Esophagus squamous epithelium (tissue), 5 donors: ENCODE measurements at regions not wholly inside any gene's neighbourhood (a gene's known extent, or its start where the extent isn't known, plus 50 kb on each side); places are given as distances from the start of the nearest gene placed in this dataset.

Source experiments
- DNase-seq: peaks from one replicate; lab custom pipeline; 2025; lab: John Stamatoyannopoulos, UW
- H3K27ac ChIP-seq, 4 donors: fragments of 200-600 bp; sonication (generic); one replicate each; pipeline ENCODE4 v1.5.1; 2016 to 2019; ENCODE audit warnings: mild to moderate bottlenecking in 1 of 4
- H3K27me3 ChIP-seq, 4 donors: fragments of 200-600 bp; sonication (generic); 1 replicate in 3 of 4; 2 replicates in 1 of 4; pipeline versions ENCODE4 v1.5.1 to v1.6.0; 2017 to 2021; ENCODE audit warnings: antibody characterized with exemption in 1 of 4
- H3K36me3 ChIP-seq, 3 donors: fragments of 200-600 bp; sonication (generic); one replicate each; pipeline ENCODE4 v1.5.1; 2016 to 2019
- H3K4me1 ChIP-seq, 3 donors: fragments of 200-600 bp; sonication (generic); one replicate each; pipeline ENCODE4 v1.5.1; 2017 to 2019
- H3K4me3 ChIP-seq, 4 donors: fragments of 200-600 bp; sonication (generic); 1 replicate in 3 of 4; 2 replicates in 1 of 4; pipeline ENCODE4 v1.5.1; 2016 to 2019; ENCODE audit warnings: mild to moderate bottlenecking in 2 of 4, moderate library complexity in 1 of 4
- H3K9me3 ChIP-seq, 3 donors: fragments of 200-600 bp; sonication (generic); one replicate each; pipeline ENCODE4 v1.5.1; 2016 to 2019
- CTCF ChIP-seq, 6 experiments: fragments of 450-650 bp in 4 of 6; fragments of 200-600 bp in 2 of 6; sonication (generic) in 2 of 6; IDR thresholded peaks; one replicate each; pipeline ENCODE4 v1.5.1; 2016 to 2019; ENCODE audit warnings: antibody characterized with exemption in 6 of 6, mild to moderate bottlenecking in 4 of 6, moderate library complexity in 4 of 6
- POLR2A ChIP-seq, 4 donors: fragments of 450-650 bp; IDR thresholded peaks; one replicate each; pipeline ENCODE4 v1.6.1; 2017; ENCODE audit warnings: antibody characterized with exemption in 4 of 4, mild to moderate bottlenecking in 4 of 4, moderate library complexity in 3 of 4
- WGBS, 2 donors: methylation state at CpG; one replicate each; pipeline ENCODE4 v1.1.5; 2018; 5-methylcytosine and 5-hydroxymethylcytosine counted together
- intact Hi-C: fragments of 100-400 bp; cut with DNase I; formaldehyde crosslinking; loops from one replicate; pipeline ENCODE4 v1.15.0; 2022
- donor health status: DM: yes; HTN: yes; CAD: no.

DNA sequence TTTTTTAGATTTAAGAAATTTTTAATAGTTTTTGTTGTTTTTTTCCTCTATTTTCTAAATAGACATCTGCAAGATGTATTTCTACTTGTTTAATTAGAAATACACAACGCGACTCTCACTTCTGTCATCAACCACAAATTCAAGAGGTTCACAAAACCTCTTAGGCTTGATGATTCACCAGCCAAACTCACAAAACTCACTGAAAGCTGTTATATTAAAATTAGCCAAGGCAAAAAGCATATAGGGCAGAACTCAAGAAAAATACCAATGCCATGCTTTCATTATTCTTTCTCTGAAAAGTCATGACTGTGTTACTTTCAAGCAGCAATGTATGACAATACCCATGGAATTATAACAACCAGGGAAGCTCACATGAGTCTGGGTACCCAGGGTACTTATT is 487.0 kb upstream of the RGS18 start:
- DNase-seq: no peak
- Histone ChIP-seq H3K9me3 (no peaks in the 10 kb centered on the region), H3K4me1 (no peaks in the 10 kb centered on the region), H3K4me3 (no peak overlapping the region), H3K27ac (no peak overlapping the region), H3K36me3 (no peaks in the 10 kb centered on the region), H3K27me3 (no peaks in the 10 kb centered on the region)
- intact Hi-C loops: no loop called here
- no peak for TF ChIP-seq CTCF (IDR thresholded peaks at IDR 0.05)
- no peak for TF ChIP-seq POLR2A (IDR thresholded peaks at IDR 0.05)
- 82 to 97% methylated on average over 2 of the region's 2 CpGs for WGBS, 2 donors

DNA sequence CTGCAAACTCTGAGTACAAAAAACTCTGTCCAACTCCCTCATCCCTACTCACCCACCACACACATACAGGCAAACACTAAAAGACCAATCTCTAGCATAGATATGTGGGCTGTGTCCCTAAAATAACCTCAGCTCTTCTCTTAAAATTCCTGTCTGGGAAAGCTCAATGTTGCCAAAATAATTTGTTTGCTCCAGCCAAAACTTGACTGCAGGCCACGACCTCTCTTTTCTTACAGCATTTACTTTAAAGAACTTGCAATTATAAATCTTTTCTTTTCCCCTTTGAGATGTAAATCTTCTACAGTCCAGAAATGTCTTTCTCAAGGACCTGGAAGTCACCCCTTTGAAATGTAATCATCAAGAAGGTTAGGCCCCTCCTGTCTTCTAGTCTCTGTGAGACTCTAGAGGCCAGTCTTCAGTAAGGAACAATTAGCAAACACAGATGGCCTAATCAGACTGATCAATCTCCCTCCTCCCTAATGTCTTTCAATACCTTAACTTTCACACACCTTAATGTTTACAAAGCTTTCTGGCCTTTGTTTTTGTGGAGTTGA is 483.6 kb upstream of the RGS18 start:
- Histone ChIP-seq H3K27me3 (no peaks in the 10 kb centered on the region), H3K27ac (no peak overlapping the region), H3K4me3 (no peak overlapping the region), H3K36me3 (no peaks in the 10 kb centered on the region), H3K9me3 (no peaks in the 10 kb centered on the region), H3K4me1 (no peaks in the 10 kb centered on the region)
- intact Hi-C loops: no loop called here
- TF ChIP-seq CTCF (IDR thresholded peaks at IDR 0.05) (no peak), POLR2A (IDR thresholded peaks at IDR 0.05) (no peak)
- DNase-seq: no peak
- 14 to 15% methylated on average over 1 of the region's 1 CpG for WGBS, 2 donors

DNA sequence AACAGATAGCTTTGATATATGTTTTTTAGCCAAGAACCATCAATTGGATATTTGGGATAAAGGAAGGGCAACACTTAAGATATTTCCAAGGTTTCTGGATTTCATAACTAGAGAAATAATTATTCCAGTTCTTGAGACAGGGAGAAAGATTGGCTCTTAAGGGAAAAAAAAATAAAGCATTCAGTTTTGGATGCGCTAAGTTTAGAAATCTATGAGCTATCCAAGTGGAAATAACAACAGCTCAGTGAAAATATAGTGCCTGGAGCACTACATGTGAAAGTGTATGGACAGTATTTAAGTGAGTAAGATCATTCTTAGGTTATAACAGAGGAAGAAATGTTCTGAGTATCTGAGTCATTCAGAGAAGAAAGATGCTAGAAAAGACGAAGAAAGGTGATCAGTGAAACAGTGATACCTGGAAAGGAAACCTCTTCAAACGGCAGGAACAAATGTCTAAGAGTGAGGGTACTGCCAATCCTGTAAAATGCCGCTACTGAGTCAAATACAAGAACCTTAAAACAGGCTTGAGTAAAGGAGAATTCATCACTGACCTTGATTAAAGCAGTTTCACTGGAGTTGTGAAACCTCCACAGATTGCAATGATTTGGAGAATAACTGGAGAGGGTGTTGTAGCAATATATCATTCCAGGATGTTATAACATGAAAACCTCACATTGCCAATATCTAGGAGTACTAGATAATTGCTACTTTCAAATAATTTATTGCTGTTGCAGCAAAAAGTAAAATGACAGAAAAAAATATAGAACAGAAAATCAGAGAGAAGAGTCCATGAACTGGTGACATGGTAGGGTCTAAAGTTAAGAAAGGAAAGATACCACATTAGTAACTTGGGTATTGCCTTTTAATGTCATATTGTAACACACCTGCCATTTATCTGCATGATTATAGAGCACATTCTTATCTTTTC is 482.1 kb upstream of the RGS18 start:
- Histone ChIP-seq H3K27ac (no peak overlapping the region), H3K4me1 (no peaks in the 10 kb centered on the region), H3K27me3 (no peaks in the 10 kb centered on the region), H3K36me3 (no peaks in the 10 kb centered on the region), H3K4me3 (no peak overlapping the region), H3K9me3 (no peaks in the 10 kb centered on the region)
- intact Hi-C loops: no loop called here
- WGBS, 2 donors: 68 to 71% methylated on average over 4 of the region's 4 CpGs
- no peak for TF ChIP-seq POLR2A (IDR thresholded peaks at IDR 0.05)
- no peak for TF ChIP-seq CTCF (IDR thresholded peaks at IDR 0.05)
- DNase-seq: no peak

DNA sequence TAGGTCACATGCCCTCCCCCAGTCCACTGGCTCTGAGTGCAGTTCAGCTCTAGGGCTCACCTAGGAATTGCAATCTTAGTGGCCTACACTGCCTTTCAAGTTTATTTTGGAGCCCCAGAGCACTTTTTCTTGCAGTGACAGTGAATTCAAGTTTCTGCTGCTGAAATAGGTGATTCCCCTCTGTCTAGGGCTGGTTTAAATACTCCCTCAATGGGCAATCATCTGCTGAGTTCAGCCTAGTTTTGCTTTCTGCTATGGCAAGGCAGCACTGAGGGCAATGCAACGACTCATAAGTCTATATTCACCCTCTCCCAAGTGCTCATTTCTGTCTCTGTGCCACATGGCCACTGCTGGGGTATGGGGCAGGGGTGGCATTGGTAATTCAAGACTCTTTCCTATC is 472.6 kb upstream of the RGS18 start:
- intact Hi-C loops: no loop called here
- TF ChIP-seq POLR2A (IDR thresholded peaks at IDR 0.05) (no peak), CTCF (IDR thresholded peaks at IDR 0.05) (no peak)
- H3K27ac ChIP-seq: no peak overlapping the region
- no peak overlapping the region for H3K4me3 ChIP-seq
- WGBS, 2 donors: 13 to 29% methylated on average over 1 of the region's 1 CpG
- H3K27me3 ChIP-seq: no peaks in the 10 kb centered on the region
- H3K4me1 ChIP-seq: no peaks in the 10 kb centered on the region
- no peaks in the 10 kb centered on the region for H3K9me3 ChIP-seq
- H3K36me3 ChIP-seq: no peaks in the 10 kb centered on the region
- DNase-seq: no peak

GRCh38 chr1:191687721-191688120 is 470.5 kb upstream of the RGS18 start:
- intact Hi-C loops: no loop called here
- no peak overlapping the region for H3K27ac ChIP-seq
- WGBS, 2 donors: 48 to 65% methylated on average over 3 of the region's 3 CpGs
- H3K4me1 ChIP-seq: no peaks in the 10 kb centered on the region
- H3K4me3 ChIP-seq: no peak overlapping the region
- no peak for DNase-seq
- H3K27me3 ChIP-seq: no peaks in the 10 kb centered on the region
- no peaks in the 10 kb centered on the region for H3K36me3 ChIP-seq
- H3K9me3 ChIP-seq: no peaks in the 10 kb centered on the region
- TF ChIP-seq POLR2A (IDR thresholded peaks at IDR 0.05): no peak
- no peak for TF ChIP-seq CTCF (IDR thresholded peaks at IDR 0.05)
